Germinal center (tissue), 1 donor: ENCODE measurements at regions not wholly inside any gene's neighbourhood (a gene's known extent, or its start where the extent isn't known, plus 50 kb on each side); places are given as distances from the start of the nearest gene placed in this dataset.

ENCODE experiments used
- DNase-seq: peaks from one replicate; pipeline ENCODE4 v3.0.0; 2012; ENCODE audit warnings: mixed read lengths, low spot score

DNA sequence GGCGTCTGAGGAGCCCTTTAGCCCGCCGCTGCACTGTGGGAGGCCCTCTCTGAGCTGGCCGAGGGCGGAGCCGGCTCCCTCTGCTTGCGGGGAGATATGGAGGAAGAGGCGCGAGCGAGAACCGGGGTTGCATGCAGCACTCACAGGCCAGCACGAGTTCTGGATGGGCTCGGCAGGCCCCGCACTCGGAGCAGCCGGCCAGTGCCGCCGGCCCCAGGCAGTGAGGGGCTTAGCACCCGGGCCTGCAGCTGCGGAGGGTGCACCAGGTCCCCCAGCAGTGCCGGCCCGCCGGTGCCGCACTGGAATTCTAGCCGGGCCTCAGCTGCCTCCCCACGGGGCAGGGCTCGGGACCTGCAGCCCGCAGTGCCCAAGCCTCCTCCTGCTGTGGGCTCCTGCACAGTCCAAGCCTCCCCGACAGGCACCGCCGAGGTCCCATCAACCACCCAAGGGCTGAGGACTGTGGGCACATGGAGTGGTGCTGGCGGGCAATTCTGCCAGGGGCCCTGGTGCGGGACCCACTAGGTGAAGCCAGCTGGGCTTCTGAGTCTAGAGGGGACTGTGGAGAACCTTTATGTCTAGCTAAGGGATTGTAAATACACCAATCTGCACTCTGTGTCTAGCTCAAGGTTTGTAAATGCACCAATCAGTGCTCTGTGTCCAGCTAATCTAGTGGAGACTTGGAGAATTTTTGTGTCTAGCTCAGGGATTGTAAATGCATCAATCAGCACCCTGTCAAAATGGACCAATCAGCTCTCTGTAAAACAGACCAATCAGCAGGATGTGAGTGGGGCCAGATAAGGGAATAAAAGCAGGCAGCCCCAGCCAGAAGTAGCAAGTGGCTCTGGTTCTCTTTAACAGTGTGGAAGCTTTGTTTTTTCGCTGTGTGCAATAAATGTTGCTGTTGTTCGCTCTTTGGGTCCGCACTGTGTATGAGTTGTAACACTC lies 329.7 kb upstream of the JARID2 start:
- no peak for DNase-seq

DNA sequence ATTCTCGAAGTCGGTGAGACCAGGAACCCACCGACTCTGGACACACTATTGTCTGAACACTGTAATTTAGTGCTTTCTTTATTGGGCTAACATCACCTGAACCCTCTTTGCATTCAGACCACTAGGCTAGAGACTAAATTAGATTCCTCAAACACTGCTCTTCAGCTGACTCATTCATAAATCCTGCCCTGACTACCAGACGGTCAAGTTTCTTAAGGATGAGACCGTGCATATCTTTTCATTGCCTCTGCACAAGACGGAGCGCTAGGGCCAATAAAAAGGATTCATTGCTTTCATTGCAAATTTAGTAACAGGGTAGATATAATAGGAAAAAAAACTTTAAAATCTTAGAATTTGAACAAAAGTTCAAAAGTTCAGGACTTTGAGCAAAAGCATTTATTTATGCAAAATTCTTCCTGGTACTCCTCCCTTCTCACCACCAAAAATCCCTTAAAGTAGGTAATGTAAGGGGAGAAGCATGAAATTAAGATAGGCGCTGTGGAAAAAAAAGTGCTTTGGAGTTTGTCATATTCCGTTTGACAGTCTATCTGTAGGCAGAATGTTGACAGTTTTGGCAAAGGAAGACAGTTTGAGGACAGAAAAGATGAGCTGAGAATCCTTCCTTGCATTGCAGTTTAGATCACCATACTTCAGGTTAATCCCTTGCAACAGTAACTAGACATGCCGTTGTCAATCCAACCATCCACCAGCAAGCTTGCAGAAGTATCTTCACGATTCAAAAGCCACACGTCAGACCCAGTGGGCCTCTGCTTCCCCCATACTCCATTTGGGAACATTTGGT lies 328.6 kb upstream of the JARID2 start:
- no peak for DNase-seq

DNA sequence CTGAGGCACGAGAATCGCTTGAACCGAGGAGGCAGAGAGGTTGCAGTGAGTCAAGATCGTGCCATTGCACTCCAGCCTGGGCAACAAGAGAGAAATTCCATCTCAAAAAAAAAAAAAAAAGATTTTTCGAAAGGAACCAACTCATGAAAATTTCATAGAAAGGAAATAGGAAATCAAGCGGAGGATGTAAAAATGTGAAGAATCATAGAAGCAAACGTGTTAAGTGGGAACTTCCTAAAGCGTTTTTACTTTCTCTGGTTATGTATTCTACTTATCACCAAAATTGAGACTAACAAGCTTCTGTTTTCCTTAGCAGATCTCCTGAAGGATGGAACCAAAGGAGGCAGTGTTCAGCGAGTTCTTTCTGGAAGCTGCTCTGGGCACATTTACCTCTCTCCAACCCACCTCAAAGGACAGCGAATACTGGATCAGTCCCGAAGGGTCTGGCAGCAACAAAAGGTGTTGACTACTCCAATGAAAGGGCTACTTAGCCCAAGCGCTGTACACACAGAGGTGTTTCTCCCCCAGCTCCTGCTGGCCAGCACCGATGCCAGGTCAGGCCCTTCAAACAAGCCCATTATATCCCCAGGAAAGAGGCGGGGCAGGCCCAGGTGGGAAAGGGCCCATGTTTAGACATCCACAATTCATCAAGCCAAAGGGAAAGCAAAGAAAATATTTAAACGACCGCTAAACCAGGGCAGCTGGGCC lies 327.5 kb upstream of the JARID2 start:
- no peak for DNase-seq

DNA sequence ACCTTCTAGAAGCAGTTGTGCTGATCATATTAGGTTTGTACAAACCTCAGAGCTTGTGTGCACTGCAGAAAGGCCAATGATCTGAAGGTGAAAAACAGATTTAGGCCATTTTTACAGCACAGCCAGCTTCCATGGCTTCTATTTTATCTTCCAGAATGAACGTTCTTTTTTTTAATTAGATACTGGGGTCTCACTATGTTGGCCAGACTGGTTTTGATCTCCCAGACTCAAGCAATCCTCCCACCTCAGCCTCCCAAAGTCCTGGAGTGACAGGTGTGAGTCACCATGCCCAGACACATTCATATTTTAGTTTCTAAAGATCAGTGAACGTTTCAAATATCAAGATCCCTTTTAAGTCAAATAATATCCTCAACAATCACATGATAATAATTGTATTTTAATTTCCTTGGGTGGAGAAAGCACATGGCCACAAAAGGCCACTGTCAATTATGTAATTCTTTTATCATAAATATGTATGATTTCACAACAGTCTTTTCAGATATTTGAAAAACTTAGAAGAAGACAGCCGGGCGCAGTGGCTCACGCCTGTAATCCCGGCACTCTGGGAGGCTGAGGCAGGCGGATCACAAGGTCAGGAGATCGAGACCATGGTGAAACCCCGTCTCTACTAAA lies 326.7 kb upstream of the JARID2 start:
- no peak for DNase-seq

DNA sequence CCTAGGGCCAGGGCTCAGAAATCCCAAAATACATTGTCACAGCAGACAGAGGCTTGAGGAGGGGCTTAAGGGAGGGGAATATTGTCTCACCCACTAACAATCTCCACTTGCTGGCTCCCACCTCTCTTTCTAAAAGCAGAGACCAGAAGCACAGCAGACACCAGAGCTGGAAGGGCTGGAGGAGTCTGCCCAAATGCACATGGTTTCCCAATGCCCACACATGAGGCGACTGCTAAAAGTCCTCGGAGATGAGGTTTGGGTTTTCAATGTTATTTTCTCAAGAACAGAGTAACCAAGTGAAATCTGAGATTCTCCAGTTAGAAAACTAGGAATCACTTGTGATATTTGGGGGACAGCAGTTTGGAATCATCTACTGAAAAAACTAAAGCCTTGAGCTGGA lies 325.6 kb upstream of the JARID2 start:
- DNase-seq: no peak

DNA sequence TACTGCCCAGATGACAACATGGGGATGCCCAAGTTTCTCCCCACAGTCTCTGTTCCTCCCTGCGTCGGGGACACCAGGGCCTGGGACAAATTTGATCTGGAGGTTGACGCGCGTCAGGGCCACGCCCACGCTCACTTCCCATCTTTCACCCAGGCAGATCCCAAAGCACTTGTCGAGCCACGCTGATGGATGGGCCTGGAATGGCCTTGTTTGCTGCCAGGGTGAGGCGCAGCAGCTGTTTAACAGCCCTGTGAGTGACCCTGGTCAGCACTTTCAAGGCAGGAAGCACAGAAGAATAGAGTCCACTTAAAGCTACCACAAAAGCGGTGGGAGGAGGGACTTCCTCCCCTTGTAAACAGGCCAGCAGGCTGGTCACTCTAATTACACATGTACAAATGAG lies 324.7 kb upstream of the JARID2 start:
- DNase-seq: no peak

DNA sequence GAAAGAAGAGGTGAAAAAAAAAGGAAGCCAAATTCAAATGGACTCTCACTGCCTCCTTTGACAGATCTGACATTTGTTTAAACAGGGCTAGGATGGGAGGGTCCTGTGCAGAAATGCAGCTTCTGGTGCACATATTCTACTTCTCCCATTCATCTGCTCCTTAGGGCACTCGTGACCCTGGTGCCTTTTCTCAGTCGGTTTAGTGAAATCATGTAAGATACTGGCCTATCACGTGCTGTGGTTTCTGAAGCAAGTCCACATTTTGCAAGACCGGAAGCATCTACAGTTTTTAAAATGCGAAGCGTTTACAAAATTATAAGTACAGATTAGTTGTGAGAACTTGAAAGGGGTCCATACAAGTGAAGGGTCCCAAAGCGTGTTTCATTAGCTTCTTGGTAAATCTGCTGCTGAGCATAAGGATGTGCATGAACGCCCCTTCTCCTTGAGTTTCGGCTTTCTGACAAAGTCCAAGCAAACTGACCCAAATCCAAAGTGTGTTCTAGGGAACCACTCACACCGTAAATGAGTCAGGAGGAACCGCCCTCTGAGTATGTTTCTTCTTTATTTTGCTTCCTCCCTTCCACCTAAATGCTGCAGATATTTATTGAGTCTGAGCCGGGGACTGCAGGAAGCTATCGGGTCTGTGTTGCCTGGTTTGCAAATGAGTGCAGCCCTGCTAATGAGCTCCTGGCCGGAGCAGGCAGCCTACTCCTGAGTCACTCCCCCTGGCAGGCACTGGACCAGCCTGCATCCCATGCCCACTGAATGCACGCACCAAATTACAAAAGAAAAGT lies 323.8 kb upstream of the JARID2 start:
- DNase-seq: no peak

DNA sequence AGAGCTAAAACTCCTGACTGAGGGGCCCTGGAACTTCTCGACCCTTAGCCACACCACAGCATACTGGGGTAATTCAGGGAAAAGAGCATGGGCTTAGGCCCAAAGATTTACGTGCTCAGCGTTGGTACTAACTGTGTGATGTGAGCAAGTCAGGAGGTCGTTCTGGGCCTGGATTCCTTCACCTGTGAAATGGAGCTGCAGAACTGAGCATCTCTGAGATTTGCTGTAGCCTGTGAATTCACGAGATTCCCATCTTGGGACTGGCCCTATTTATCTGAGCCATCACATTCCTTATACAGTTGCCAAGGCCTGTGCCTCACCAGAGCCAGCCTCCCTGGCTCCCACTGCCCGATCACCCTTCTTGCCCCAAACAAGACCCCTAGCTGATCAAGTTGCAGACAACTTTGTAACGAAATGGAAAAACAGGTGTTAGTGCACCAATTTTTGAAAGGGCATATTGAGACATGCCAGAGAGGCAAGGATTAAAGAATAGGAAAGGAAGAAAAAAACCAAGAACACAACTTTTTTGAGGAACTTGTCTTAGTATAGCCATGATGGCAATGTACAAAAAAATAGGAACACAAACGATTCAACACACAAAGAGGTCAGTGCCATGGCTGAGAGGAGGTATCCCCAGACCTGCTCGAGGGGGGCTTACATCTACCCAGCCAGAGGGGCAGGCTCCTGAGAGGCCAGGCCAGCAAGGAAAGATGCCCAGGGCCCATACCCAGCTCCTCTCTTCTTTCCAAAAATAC lies 323.0 kb upstream of the JARID2 start:
- no peak for DNase-seq

DNA sequence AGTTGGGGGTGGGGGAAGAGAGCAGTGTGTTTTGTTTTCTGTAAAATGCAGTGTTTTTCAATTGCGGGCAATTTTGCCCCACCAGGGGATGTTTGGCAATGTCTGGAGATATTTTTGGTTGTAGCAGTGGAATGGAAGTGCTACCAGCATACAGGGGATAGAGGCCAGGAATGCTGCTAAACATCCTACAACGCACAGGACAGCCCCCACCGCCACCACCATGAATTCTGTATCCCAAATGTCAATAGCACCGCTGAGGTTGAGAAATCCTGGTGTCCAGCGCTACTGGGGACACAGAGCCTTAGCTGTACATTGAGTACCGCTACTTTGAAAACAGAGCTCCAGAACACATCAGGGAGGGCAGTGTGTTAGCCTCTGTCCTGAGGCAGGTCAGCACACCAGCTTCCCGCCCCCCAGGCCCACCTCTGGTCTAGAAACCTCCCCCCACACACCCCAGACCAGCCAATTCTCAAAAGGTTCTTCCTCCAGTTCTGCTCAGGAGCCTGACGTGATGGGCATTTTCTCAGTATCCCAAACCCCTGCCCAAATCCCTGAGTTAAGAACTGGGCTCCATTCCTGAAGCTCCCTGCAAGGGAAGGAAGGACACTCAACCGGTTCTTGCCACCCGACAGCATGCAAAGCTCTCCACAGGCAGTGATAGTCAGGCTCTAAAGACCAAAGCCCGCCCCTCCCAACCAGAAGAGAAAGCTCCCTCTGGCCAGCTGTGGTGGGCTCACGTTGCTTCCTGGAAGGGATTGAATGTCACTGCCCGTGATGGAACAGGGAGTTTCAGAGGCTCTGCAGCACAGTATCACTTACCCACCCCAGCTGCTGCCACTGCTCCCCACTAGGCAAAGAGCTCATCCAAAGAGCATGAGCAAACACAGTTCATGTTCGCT lies 321.5 kb upstream of the JARID2 start:
- no peak for DNase-seq

DNA sequence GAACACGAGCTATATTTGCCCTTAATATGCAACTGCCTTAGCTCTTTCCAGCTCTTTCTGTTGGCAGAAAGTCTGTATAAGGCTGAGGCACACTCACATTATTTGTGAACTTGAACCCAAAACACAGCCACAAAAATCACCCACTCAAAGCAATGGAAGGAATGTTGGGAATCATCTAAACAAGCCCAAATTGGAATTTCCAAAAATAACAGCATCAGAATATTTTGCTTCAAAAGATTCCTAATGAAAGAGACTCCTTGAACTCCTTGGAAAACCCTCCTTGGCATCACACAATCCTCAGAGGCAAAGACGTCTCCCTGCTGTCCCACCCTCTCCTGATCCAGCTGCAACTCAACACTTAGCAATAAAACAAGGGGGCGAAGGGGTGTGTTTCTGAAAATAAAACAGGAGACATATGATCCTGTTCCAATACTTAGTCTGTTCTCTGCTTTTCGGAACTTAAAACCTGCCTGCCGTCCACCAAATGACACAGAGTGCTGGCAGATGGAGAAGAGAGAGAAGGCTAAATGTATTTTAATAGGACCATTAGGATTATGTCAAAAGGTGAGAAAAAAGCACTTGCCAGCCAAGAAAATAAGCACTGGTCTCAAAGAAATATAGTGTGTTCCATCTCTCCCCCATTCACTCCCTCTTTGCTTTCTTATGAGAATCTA lies 320.7 kb upstream of the JARID2 start:
- no peak for DNase-seq

DNA sequence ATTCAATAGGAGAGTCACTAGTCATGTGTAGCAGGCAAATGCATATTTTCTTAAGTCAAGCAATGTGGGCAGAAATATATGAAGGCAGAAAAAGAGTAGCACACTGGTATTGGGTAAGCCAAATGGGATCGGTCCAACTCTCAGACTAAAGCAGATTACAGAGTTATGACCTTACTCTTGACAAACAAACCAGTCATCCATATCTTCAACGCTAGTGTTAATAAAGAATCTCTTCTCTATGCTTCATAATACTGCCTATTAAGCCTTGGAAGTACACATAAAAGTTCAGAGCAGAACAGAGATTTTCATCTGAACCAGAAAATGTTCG lies 320.2 kb upstream of the JARID2 start:
- no peak for DNase-seq

DNA sequence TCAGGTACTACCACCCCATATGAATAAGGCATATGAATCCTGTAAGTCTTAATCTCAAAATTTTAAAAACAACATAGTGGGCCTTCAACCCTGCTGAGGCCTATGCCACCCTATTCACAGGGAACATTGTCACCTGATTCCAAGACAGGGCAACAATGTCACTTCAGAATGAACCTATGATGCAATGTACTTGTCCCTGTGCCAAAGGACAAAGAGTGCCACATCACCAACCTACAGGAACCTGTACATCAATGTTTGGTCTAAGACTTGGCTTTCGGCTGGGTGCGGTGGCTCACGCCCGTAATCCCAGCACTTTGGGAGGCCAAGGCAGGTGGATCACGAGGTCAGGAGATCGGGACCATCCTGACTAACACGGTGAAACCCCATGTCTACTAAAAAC lies 318.5 kb upstream of the JARID2 start:
- DNase-seq: no peak

DNA sequence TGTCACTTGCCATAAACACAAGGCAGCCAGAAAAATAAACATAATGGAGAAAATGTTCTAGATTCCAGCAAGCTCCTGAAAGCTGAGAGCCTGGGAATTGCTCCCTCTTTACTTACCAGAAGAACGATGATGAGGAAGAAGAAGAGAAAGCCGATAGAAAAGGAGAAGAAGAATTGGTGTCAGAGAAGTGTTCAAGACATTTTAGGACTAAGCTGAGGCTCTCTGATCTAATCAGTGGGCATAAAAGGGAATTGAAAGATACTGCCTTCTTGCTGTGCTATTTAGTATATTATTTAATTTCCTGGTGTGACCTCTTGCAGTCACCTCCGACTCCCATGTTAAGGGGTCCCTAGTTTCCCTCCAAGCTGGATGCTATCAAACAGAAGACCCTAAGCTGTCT lies 316.6 kb upstream of the JARID2 start:
- DNase-seq: no peak

DNA sequence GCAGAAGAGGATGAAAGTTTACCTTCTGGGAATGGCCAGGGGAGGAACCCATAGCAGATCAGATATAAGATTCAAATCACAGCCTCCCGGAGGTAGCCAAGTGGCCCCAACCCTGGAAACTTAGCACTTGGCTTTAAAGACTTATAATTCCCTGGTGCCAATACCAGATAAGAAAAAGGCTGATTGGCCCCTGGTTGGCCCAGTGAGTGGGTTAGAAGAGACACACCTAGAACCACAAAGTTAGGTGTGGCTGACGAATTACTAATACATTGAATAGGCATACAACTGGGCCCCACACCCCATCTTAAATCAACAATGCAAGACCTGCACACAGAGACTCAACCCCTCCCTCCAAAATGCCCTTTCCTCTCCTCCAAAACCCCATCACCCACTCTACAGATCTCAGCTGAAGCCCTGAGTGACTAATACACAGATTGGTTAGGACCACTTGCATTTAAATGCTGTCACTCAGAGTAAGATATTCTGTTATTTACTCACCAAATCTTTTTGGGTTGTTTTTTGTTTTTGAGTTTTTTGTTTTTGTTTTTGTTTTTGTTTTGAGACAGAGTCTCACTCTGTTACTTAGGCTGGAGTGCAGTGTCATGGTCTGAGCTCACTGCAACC lies 315.4 kb upstream of the JARID2 start:
- DNase-seq: no peak

DNA sequence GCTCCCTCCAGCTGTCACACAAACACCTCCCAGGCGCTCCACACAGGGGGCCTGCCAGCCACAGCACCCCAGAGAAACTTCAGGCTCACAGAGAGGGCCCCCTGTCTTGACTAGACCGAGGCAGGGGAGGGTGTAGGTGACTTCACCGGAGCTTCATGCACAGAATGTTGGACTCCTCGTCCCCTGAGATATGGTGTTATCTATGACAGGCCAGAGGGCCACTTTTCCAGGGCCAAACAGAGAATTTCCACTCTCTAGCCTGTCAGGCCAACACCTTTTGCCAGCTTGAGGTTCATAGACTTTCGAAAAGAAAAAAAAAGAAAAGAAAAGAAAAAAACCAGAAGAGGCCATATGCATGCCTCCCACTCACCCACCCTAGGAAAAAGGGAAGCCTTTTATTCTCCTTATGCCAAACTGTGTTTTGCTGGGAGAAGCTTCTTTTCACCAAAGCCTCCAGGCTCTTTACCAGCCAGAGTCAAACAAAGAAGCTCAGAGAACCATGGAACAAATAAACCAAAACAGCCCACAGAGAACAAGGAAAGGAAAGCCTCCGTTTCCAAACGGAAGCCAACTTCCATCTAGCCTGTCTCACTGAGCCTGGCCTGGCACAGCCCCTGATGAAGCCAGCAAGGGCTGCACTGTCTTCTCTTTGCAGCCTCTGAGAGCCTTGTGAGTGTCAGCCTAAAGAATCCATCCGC lies 313.2 kb upstream of the JARID2 start:
- DNase-seq: no peak

DNA sequence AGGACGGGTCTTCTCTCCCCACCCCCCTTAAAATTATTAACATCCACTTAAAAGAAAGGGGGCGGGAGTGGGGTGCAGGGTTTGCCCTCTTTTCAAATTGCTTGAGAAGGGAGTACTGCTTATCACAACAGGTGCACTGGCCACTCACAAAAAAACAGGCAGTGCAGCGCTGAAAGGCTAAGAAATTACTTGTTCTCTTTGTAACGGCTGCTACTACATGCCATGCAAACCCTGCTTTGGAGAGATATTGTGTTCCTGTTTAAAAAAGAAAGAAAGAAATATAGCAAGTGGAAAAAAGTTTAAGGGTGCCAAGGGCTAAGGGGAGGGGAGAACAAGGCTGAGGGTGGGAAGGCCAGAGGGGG lies 312.7 kb upstream of the JARID2 start:
- no peak for DNase-seq

DNA sequence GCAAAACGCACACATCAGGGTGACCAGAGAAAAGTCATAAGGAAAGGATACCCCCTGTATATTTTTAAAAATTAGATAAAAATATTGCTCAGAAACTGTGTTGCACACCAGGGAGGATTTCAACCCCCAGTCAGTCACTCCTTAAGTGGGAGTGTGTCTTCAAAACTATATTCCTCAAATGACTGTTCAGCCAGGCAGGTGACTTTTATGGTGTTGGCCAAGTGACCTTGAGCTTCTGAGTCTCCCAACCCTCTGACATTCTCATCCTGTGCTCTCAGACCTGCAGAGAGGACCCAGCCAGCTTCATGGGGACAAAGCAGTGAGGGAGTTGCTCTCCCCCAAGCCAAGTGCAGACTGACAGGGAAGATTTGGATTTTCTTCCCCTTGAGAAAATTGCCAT lies 311.9 kb upstream of the JARID2 start:
- no peak for DNase-seq

DNA sequence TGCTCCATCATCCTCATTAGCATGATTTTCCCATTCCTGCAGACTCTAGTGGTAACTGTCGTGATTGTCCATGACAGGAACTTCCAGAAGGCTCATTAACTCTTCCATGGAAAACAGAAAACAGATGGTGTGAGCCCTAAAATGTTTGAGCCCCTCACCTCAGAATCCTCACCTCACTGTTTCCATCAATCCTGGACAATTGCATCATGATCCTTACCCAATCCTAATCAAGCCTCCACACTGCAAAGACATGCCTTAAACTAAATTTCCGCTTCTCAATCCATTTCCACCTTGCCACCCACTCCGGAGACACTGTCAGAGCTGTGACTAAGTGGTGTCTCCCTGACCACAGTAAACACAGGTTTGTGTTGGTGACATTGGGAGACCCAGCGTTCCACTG lies 311.0 kb upstream of the JARID2 start:
- no peak for DNase-seq
